Dermis blood vessel endothelial cell (primary cell): ENCODE measurements at regions not wholly inside any gene's neighbourhood (a gene's known extent, or its start where the extent isn't known, plus 50 kb on each side); places are given as distances from the start of the nearest gene placed in this dataset.
A peak's percentile ranks its signal among the peaks of the same experiment; 100 is the strongest.

Source experiments
- DNase-seq: peaks from one replicate; pipeline ENCODE4 v3.0.0; 2010

- peak; percentile 6 for DNase-seq
These were observed 1176.0 kb upstream of the GJE1 start for GRCh38 chr6:140956571-140957369.

GRCh38 chr6:140940251-140940925 lies 1192.3 kb upstream of the GJE1 start:
- DNase-seq: no peak

GRCh38 chr6:140932909-140933308 lies 1199.8 kb upstream of the GJE1 start:
- no peak for DNase-seq

- no peak for DNase-seq
These were observed 1201.1 kb upstream of the GJE1 start for GRCh38 chr6:140931581-140931980.

GRCh38 chr6:140929121-140929520 lies 1203.6 kb upstream of the GJE1 start:
- no peak for DNase-seq

GRCh38 chr6:140923048-140923447 lies 1209.7 kb upstream of the GJE1 start:
- DNase-seq: peak; percentile 31

GRCh38 chr6:140921366-140922226 lies 1211.1 kb upstream of the GJE1 start:
- peak; percentile 82 for DNase-seq

- DNase-seq: peak; percentile 3
These were observed 1214.8 kb upstream of the GJE1 start for GRCh38 chr6:140917911-140918310.

- no peak for DNase-seq
These were observed 1217.2 kb upstream of the GJE1 start for GRCh38 chr6:140915551-140915950.

GRCh38 chr6:140915103-140915502 lies 1217.6 kb upstream of the GJE1 start:
- DNase-seq: no peak

GRCh38 chr6:140912686-140913085 lies 1220.0 kb upstream of the GJE1 start:
- DNase-seq: no peak

GRCh38 chr6:140909625-140910024 lies 1223.1 kb upstream of the GJE1 start:
- no peak for DNase-seq

- DNase-seq: no peak
These were observed 1223.6 kb upstream of the GJE1 start for GRCh38 chr6:140909156-140909555.

- no peak for DNase-seq
These were observed 1224.2 kb upstream of the GJE1 start for GRCh38 chr6:140908505-140908904.

GRCh38 chr6:140907235-140907634 lies 1225.5 kb upstream of the GJE1 start:
- DNase-seq: no peak

GRCh38 chr6:140905724-140906123 lies 1227.0 kb upstream of the GJE1 start:
- DNase-seq: no peak

- no peak for DNase-seq
These were observed 1227.7 kb upstream of the GJE1 start for GRCh38 chr6:140905050-140905449.

- DNase-seq: no peak
These were observed 1234.7 kb upstream of the GJE1 start for GRCh38 chr6:140897804-140898573.

GRCh38 chr6:140897349-140897748 lies 1235.4 kb upstream of the GJE1 start:
- no peak for DNase-seq

- DNase-seq: no peak
These were observed 1239.3 kb upstream of the GJE1 start for GRCh38 chr6:140893432-140893831.

- no peak for DNase-seq
These were observed 1252.8 kb upstream of the GJE1 start for GRCh38 chr6:140879946-140880345.

- no peak for DNase-seq
These were observed 1258.7 kb upstream of the GJE1 start for GRCh38 chr6:140874066-140874465.

GRCh38 chr6:140872885-140873284 lies 1259.8 kb upstream of the GJE1 start:
- DNase-seq: no peak
